GM21526 (cell line): ENCODE measurements at regions not wholly inside any gene's neighbourhood (a gene's known extent, or its start where the extent isn't known, plus 50 kb on each side); places are given as distances from the start of the nearest gene placed in this dataset.

Source experiments
- ATAC-seq: cut with Tn5 transposase; IDR thresholded peaks from one replicate; pipeline ENCODE4 v1.9.1; 2021; ENCODE audit warnings: moderate library complexity; ENCODE audit not compliant: unreplicated experiment, low FRiP score

GRCh38 chr10:36506261-36506660 is 619.1 kb upstream of the ANKRD30A start:
- ATAC-seq, result no peak

- no peak for ATAC-seq
These were observed 620.6 kb upstream of the ANKRD30A start for GRCh38 chr10:36504758-36505157.

- ATAC-seq, result no peak
These were observed 625.1 kb upstream of the ANKRD30A start for GRCh38 chr10:36500266-36500665.

- ATAC-seq, result no peak
These were observed 625.7 kb upstream of the ANKRD30A start for GRCh38 chr10:36499693-36500092.

- ATAC-seq, result no peak
These were observed 628.6 kb upstream of the ANKRD30A start for GRCh38 chr10:36496758-36497157.

- ATAC-seq, result no peak
These were observed 631.0 kb upstream of the ANKRD30A start for GRCh38 chr10:36494371-36494770.

GRCh38 chr10:36493516-36493880 is 631.9 kb upstream of the ANKRD30A start:
- no peak for ATAC-seq

- no peak for ATAC-seq
These were observed 632.5 kb upstream of the ANKRD30A start for GRCh38 chr10:36492590-36493515.

GRCh38 chr10:36491926-36492325 is 633.5 kb upstream of the ANKRD30A start:
- no peak for ATAC-seq

GRCh38 chr10:36489611-36490228 is 635.7 kb upstream of the ANKRD30A start:
- ATAC-seq, result no peak

- no peak for ATAC-seq
These were observed 636.2 kb upstream of the ANKRD30A start for GRCh38 chr10:36489181-36489580.

GRCh38 chr10:36488579-36488978 is 636.8 kb upstream of the ANKRD30A start:
- no peak for ATAC-seq

GRCh38 chr10:36479073-36479472 is 646.3 kb upstream of the ANKRD30A start:
- no peak for ATAC-seq

GRCh38 chr10:36476399-36476798 is 649.0 kb upstream of the ANKRD30A start:
- ATAC-seq, result no peak

GRCh38 chr10:36475746-36476145 is 649.7 kb upstream of the ANKRD30A start:
- no peak for ATAC-seq

GRCh38 chr10:36474456-36474855 is 650.9 kb upstream of the ANKRD30A start:
- ATAC-seq, result no peak

- ATAC-seq, result no peak
These were observed 652.3 kb upstream of the ANKRD30A start for GRCh38 chr10:36473122-36473521.

- ATAC-seq, result no peak
These were observed 655.8 kb upstream of the ANKRD30A start for GRCh38 chr10:36469585-36469984.

- ATAC-seq, result no peak
These were observed 656.8 kb upstream of the ANKRD30A start for GRCh38 chr10:36468620-36469019.

- no peak for ATAC-seq
These were observed 659.6 kb upstream of the ANKRD30A start for GRCh38 chr10:36465604-36466379.

- ATAC-seq, result no peak
These were observed 661.1 kb upstream of the ANKRD30A start for GRCh38 chr10:36464291-36464690.
